H9 (cell line): ENCODE measurements at regions not wholly inside any gene's neighbourhood (a gene's known extent, or its start where the extent isn't known, plus 50 kb on each side); places are given as distances from the start of the nearest gene placed in this dataset.

Experiments used
- DNase-seq: peaks from one replicate; pipeline ENCODE4 v3.0.0-alpha.2; 2017
- H2AFZ ChIP-seq: one replicate; pipeline ENCODE4 v1.6.1; 2013; ENCODE audit warnings: mild to moderate bottlenecking, low read length, control low read depth, moderate library complexity
- H2AK5ac ChIP-seq: 2 replicates; pipeline ENCODE4 v1.6.1; 2013; ENCODE audit warnings: low read length, control low read depth, mixed read lengths; ENCODE audit not compliant: insufficient read length
- H2BK120ac ChIP-seq: one replicate; pipeline ENCODE4 v1.6.1; 2013; ENCODE audit warnings: low read depth, mild to moderate bottlenecking, low read length, control low read depth, inconsistent platforms; ENCODE audit not compliant: poor library complexity, severe bottlenecking
- H2BK12ac ChIP-seq: 2 replicates; pipeline ENCODE4 v1.6.1; 2013; ENCODE audit warnings: low read length, control low read depth, mixed read lengths, low read depth; ENCODE audit not compliant: insufficient read length
- H2BK15ac ChIP-seq: 2 replicates; pipeline ENCODE4 v1.6.1; 2013; ENCODE audit warnings: low read depth, low read length, control low read depth
- H2BK20ac ChIP-seq: one replicate; pipeline ENCODE4 v1.6.1; 2013; ENCODE audit warnings: low read depth, mild to moderate bottlenecking, low read length, control low read depth, inconsistent platforms; ENCODE audit not compliant: poor library complexity, severe bottlenecking
- H2BK5ac ChIP-seq: 2 replicates; pipeline ENCODE4 v1.6.1; 2013; ENCODE audit warnings: low read length, control low read depth, mixed read lengths; ENCODE audit not compliant: insufficient read length
- H3K14ac ChIP-seq: 2 replicates; pipeline ENCODE4 v1.6.1; 2013; ENCODE audit warnings: low read length, control low read depth; ENCODE audit not compliant: insufficient read depth
- H3K18ac ChIP-seq: 2 replicates; pipeline ENCODE4 v1.6.1; 2013; ENCODE audit warnings: low read depth, mild to moderate bottlenecking, mixed read lengths, low read length, control low read depth; ENCODE audit not compliant: insufficient read length
- H3K23ac ChIP-seq: 2 replicates; pipeline ENCODE4 v1.6.1; 2013; ENCODE audit warnings: low read length, control low read depth, mixed read lengths, low read depth; ENCODE audit not compliant: insufficient read length
- H3K23me2 ChIP-seq: 2 replicates; pipeline ENCODE4 v1.6.1; 2013; ENCODE audit warnings: low read depth, mild to moderate bottlenecking, mixed read lengths, low read length, control low read depth; ENCODE audit not compliant: insufficient read length, poor library complexity, severe bottlenecking
- H3K27ac ChIP-seq: 2 replicates; pipeline ENCODE4 v1.5.1; 2013; ENCODE audit warnings: low read length, control low read depth, mixed read lengths, low read depth; ENCODE audit not compliant: insufficient read length
- H3K27me3 ChIP-seq: 2 replicates; pipeline ENCODE4 v1.6.1; 2013; ENCODE audit warnings: low read length, control low read depth, inconsistent platforms; ENCODE audit not compliant: insufficient read depth
- H3K4ac ChIP-seq: 2 replicates; pipeline ENCODE4 v1.6.1; 2013; ENCODE audit warnings: low read depth, mild to moderate bottlenecking, control low read depth, inconsistent platforms, low read length, moderate library complexity
- H3K4me1 ChIP-seq: 2 replicates; pipeline ENCODE4 v1.6.1; 2013; ENCODE audit warnings: low read length, control low read depth, inconsistent platforms; ENCODE audit not compliant: insufficient read depth
- H3K4me2 ChIP-seq: 2 replicates; pipeline ENCODE4 v1.6.1; 2013; ENCODE audit warnings: low read length, control low read depth, mixed read lengths; ENCODE audit not compliant: insufficient read length, insufficient read depth
- H3K56ac ChIP-seq: 2 replicates; pipeline ENCODE4 v1.6.1; 2013; ENCODE audit warnings: low read depth, mild to moderate bottlenecking, mixed read lengths, low read length, control low read depth; ENCODE audit not compliant: insufficient read length
- H3K79me1 ChIP-seq: 2 replicates; pipeline ENCODE4 v1.6.1; 2013; ENCODE audit warnings: low read depth, mild to moderate bottlenecking, moderate library complexity, low read length, control low read depth, inconsistent platforms; ENCODE audit not compliant: insufficient read depth, poor library complexity, severe bottlenecking
- H3K79me2 ChIP-seq: 2 replicates; pipeline ENCODE4 v1.6.1; 2013; ENCODE audit warnings: low read length, control low read depth, inconsistent platforms; ENCODE audit not compliant: insufficient read depth
- H3K9ac ChIP-seq: 2 replicates; pipeline ENCODE4 v1.6.1; 2013; ENCODE audit warnings: low read length, control low read depth, mixed read lengths; ENCODE audit not compliant: insufficient read length; ENCODE audit errors: extremely low read depth
- H3K9me3 ChIP-seq: one replicate; pipeline ENCODE4 v1.6.1; 2013; ENCODE audit warnings: low read depth, low read length, inconsistent platforms; ENCODE audit not compliant: control insufficient read depth
- H3T11ph ChIP-seq: one replicate; pipeline ENCODE4 v1.6.1; 2013; ENCODE audit warnings: mild to moderate bottlenecking, low read length, control low read depth, inconsistent platforms
- H4K20me1 ChIP-seq: one replicate; pipeline ENCODE4 v1.6.1; 2013; ENCODE audit not compliant: control insufficient read depth, insufficient read length, insufficient read depth
- H4K5ac ChIP-seq: 2 replicates; pipeline ENCODE4 v1.6.1; 2013; ENCODE audit warnings: low read depth, mild to moderate bottlenecking, mixed read lengths, low read length, control low read depth; ENCODE audit not compliant: insufficient read length
- H4K8ac ChIP-seq: replicated peaks from 2 replicates; pipeline ENCODE4 v1.6.1; 2013; ENCODE audit warnings: low read length, control low read depth, mixed read lengths, low read depth; ENCODE audit not compliant: insufficient read length
- H4K91ac ChIP-seq: 2 replicates; pipeline ENCODE4 v1.6.1; 2013; ENCODE audit warnings: low read depth, mild to moderate bottlenecking, moderate library complexity, mixed read lengths, low read length, control low read depth; ENCODE audit not compliant: insufficient read length
- H3K27ac Mint-ChIP-seq, 3 experiments: 2 replicates in 2 of 3; 3 replicates in 1 of 3; pipeline ENCODE4 v1.8.0; 2020 to 2021; ENCODE audit warnings: mixed read lengths in 3 of 3, mild to moderate bottlenecking in 1 of 3, moderate library complexity in 1 of 3
- H3K27me3 Mint-ChIP-seq: 2 replicates; pipeline ENCODE4 v1.8.0; 2021; ENCODE audit warnings: low read depth, mild to moderate bottlenecking, moderate library complexity, mixed read lengths
- H3K36me3 Mint-ChIP-seq, 3 experiments: 2 replicates in 2 of 3; 3 replicates in 1 of 3; pipeline ENCODE4 v1.8.0; 2020 to 2021; ENCODE audit warnings: low read depth in 3 of 3, mixed read lengths in 3 of 3; ENCODE audit not compliant: insufficient read depth in 1 of 3
- H3K4me1 Mint-ChIP-seq, 2 experiments: 2 replicates each; pipeline ENCODE4 v1.8.0; 2020; ENCODE audit warnings: mixed read lengths in 2 of 2
- H3K4me3 Mint-ChIP-seq, 2 experiments: 2 replicates in 1 of 2; 3 replicates in 1 of 2; pipeline ENCODE4 v1.8.0; 2020 to 2021; ENCODE audit warnings: mild to moderate bottlenecking in 2 of 2, mixed read lengths in 2 of 2, moderate library complexity in 1 of 2
- H3K9me3 Mint-ChIP-seq, 2 experiments: 2 replicates in 1 of 2; 3 replicates in 1 of 2; pipeline ENCODE4 v1.8.0; 2020; ENCODE audit warnings: mild to moderate bottlenecking in 2 of 2, mixed read lengths in 2 of 2, moderate library complexity in 1 of 2
- CTCF ChIP-seq: fragments of 200-600 bp; sonication (generic); conservative IDR thresholded peaks from 3 replicates; pipeline ENCODE4 v1.8.0; 2021; ENCODE audit warnings: antibody characterized with exemption, mild to moderate bottlenecking
- WGBS: extraction: QIAGEN DNeasy Blood & Tissue Kit; methylation state at CpG from one replicate; pipeline ENCODE4 v1.1.7; 2013; ENCODE audit warnings: missing lambda C conversion rate, low lambda C conversion rate, mixed read lengths; ENCODE audit not compliant: insufficient read length; ENCODE audit errors: extremely low coverage; 5-methylcytosine and 5-hydroxymethylcytosine counted together

- Histone ChIP-seq H3K9ac (no peak overlapping the region), H3K9me3 (no peaks in the 10 kb centered on the region), H3K27me3 (no peaks in the 10 kb centered on the region), H2BK20ac (no peak overlapping the region), H3K14ac (no peak overlapping the region), H3K56ac (no peak overlapping the region), H3K79me1 (no peaks in the 10 kb centered on the region), H4K5ac (no peak overlapping the region), H3K18ac (no peak overlapping the region), H4K8ac (no peak overlapping the region), H3K23ac (no peak overlapping the region), H3T11ph (no peak overlapping the region), H3K4me1 (no peaks in the 10 kb centered on the region), H2BK5ac (no peak overlapping the region), H2BK12ac (no peak overlapping the region), H3K27ac (no peak overlapping the region), H3K79me2 (no peaks in the 10 kb centered on the region), H4K91ac (no peak overlapping the region), H2BK15ac (no peak overlapping the region), H2BK120ac (no peak overlapping the region), H3K4me2 (no peak overlapping the region), H4K20me1 (no peaks in the 10 kb centered on the region), H3K4ac (no peak overlapping the region), H2AFZ (no peak overlapping the region), H2AK5ac (no peak overlapping the region), H3K23me2 (no peaks in the 10 kb centered on the region)
- WGBS: no CpG with 5 or more reads among the region's 1 CpG
- Mint-ChIP-seq H3K27me3 (no peaks in the 10 kb centered on the region), H3K27ac (no peak overlapping the region), H3K9me3 (no peaks in the 10 kb centered on the region), H3K36me3 (no peaks in the 10 kb centered on the region), H3K4me1 (no peaks in the 10 kb centered on the region), H3K4me3 (no peak overlapping the region)
- DNase-seq: no peak
- no peak for TF ChIP-seq CTCF
These were observed 99.5 kb upstream of the PCDH7 start for GRCh38 chr4:30620711-30621110.
